ENCODE measurements at regions not wholly inside any gene's neighbourhood (a gene's known extent, or its start where the extent isn't known, plus 50 kb on each side); places are given as distances from the start of the nearest gene placed in this dataset.
"Not testable (repeated sequence)": the region's sequence is repeated elsewhere in the genome, so short reads cannot be mapped to it uniquely, and the experiment has no call there.

DNA sequence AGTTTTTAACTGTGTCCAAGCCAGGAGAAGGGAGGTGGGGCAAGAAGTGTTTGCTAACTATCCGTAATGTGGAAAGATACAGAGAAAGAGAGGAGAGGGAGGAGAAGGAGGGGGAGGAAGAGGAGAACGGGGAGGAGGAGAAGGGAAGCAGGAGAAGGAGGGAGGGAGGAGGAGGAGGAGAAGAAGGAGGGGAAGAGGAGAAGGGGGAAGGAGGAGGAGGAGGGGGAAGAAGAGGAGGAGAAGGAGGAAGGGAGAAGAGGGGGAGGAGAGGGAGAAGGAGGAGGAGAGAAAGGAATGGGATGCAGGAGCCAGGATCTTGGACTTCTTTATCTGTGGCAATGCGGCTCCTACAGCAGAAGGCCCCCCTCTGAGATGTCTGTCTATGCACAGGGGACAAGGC lies 510.3 kb upstream of the CCDC196 start:
- DNase-seq = no peak

- no peak for DNase-seq
These were observed 509.3 kb upstream of the CCDC196 start for GRCh38 chr14:65976761-65977404.

- DNase-seq = no peak
These were observed 504.9 kb upstream of the CCDC196 start for GRCh38 chr14:65981192-65981843.

GRCh38 chr14:65986041-65986440 lies 500.1 kb upstream of the CCDC196 start:
- DNase-seq = no peak

DNA sequence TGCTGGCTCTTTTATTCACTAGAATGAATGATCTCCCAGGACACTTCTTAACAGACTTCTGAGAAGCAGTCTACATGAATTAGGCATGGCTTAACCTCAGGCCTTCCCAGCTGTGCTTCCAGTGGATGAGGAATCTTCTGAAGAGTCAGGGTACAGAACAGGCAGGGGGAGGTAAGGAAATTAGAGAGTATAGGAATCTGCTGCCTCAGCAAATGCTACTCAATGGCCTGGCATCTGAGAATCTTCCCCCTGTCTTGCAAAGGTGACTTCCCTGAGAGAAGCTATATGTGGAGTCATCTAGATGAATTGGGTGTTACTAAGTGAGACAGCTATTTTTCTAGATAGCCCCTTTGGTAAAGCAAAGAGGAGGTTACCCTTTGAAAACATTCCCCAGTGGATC lies 496.2 kb upstream of the CCDC196 start:
- DNase-seq = no peak

DNA sequence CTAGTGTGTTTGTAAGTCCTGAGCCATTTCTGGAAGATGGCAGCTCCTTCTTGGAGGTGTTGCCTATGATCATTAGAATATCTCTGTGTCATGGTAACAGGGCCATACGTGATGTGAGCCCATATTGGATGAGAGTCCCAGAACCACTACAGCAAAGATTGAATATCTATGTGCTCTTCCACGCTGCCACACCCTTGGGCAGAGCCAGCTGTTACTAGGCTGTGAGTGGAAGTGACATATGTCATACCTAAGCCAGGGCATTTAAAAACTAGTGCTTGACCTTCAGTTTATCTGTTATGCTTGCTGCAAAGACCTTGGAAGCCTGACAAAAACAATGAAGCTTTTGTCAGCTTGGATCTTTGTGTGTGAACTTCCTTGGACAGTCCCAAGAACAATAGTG lies 495.1 kb upstream of the CCDC196 start:
- no peak for DNase-seq

GRCh38 chr14:65991935-65992334 lies 494.2 kb upstream of the CCDC196 start:
- not testable (repeated sequence) for DNase-seq

DNA sequence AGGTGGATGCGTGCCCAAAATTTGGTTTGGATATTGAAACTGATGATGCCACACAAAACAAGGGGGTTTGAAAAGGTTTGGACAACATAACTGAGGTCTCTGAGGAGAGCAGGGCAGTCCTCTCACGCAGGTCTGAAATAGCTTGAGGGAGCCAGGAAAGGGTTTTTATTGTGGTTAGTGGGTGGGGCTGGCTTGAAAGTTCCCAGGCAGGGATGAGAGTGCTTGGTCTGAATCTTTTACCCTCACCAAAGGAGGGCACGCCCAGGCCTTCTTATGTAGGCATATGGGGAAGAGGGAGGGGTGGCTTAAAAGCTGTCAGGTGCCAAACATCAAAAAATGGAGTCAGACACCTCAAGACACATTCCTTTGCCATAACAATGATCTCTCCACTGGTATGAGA lies 493.1 kb upstream of the CCDC196 start:
- DNase-seq = no peak

DNA sequence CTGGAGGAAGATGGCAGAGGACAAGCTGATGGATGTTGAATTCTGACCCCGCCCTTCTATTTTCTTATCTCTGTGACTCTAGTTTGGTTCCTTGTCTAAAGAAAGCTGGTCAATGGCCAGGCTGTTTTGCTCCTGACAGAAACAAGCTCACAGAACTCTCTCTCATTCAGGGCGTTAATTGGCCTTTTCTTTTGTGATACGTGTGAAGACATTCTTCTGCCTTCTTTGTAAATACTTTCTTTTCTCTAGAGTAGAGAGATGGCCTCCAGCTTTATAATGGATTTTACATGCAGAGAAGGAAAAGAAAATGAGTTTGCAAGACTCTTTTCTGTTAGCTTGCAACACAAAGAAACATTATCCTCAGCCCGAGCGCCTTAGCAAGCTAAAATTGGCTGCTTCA lies 492.2 kb upstream of the CCDC196 start:
- DNase-seq = no peak

DNA sequence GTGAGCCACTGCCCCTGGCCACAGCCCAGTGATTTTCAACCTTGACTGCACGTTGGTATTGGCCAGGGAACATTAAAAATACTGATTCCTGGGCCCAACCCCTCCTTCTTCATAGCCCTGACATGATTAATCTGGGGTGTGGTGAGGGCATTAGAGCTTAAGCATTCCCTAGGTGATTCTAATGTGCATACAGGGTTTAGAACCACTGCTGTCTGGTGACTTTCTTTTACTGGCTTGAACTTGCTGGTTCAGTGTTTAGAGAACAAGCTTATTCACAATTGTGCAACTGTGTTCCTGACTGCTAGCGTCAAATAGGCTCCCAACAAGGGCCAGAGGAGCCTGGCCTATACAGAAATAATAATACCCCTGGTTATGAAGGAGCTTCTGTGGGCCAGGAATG lies 488.8 kb upstream of the CCDC196 start:
- DNase-seq = no peak

- no peak for DNase-seq
These were observed 486.3 kb upstream of the CCDC196 start for GRCh38 chr14:65999865-66000264.

- no peak for DNase-seq
These were observed 485.4 kb upstream of the CCDC196 start for GRCh38 chr14:66000766-66001165.

GRCh38 chr14:66001356-66001755 lies 484.8 kb upstream of the CCDC196 start:
- no peak for DNase-seq

DNA sequence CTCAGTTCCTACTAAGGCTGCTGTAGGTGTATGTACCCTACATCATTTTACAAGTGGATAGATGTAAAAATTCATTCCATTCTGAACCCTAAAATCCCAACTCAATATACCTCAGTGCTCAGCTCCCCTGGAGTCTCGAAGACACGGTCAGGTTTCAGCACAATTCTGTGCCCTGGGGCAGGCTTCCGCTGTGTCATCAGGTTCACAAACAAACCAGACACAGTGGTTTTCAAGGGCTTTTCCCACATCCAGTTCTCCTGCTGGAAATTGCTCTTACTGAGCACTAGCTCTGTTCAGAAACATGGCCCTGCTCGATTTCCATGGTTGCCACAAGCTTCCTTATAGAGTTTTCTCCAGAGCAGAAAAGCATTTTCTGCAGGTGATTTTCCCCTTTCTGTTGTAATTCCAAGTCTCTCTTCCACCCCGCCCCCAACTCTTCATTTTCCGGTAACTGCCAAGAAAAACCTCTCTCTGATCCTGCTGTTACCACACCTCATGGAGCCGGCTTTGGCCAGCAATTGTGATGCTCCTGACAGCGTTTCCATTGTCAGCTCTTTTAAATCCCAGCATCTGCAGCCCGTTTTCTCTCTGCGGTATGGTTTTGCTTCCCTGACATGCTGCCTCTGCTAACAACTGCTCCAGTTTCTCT lies 483.0 kb upstream of the CCDC196 start:
- DNase-seq = no peak

DNA sequence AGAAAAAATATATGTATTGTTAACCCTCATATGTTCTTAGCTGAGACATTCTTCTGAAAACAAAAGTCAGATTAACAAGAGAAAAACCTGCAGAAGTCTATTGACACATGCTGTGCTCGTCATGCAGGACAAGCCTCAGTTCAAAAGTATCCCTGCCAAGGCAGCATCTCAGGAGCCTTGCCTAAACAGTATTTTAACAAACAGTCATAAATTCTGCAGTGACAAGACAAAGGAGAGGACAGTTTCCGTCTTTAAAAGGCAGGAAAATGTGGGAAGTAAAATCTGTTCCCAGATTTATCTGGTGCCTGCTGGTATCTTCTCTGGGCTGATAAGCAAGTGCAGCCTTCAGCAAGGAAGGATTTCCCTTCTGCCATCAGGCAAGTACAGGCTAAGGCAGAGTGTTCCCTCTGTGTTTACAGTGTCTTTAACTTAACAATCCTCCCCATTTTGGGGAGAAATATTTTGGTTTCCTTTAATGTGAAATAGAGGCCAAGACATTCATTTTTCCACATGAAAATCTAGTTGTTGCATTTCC lies 480.2 kb upstream of the CCDC196 start:
- DNase-seq = no peak

- no peak for DNase-seq
These were observed 477.5 kb upstream of the CCDC196 start for GRCh38 chr14:66008631-66009030.

GRCh38 chr14:66009089-66009488 lies 477.1 kb upstream of the CCDC196 start:
- no peak for DNase-seq

DNA sequence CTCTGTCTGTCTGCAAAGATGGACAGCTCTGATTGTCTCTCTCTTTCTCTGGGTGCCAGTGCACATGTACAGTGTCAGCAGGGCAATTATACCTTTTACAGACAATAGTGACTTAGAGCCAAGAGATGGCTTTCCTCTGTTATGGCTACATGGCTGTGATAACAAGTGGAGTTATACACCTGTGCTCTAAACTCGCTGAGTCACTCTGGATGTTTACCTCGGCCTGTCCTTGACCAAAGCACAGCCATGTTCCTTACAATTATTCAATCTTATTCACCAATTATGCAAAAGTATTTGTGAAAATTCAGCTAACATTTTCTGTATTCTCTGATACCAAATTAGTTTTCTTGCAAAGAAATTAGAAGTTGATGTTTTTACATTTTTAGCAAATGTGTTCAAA lies 475.5 kb upstream of the CCDC196 start:
- no peak for DNase-seq

DNA sequence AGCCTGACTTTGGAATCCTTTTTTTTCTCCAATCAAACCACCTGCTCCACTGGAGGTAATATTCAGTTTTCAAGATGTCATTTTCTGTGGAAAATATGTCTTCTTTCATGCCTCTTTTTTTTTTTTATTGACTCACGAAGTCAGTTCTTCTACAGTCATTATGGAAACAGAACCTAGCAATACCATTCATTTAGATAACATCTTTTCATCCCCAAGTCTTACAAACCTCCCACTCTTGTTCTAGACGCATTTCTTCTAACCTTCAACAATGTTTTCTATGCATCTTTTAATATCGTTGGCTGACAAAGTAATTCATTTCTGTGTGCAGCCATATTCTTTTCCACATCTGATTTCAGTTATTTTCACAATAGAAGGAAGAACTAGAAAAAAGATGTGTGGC lies 474.3 kb upstream of the CCDC196 start:
- no peak for DNase-seq

DNA sequence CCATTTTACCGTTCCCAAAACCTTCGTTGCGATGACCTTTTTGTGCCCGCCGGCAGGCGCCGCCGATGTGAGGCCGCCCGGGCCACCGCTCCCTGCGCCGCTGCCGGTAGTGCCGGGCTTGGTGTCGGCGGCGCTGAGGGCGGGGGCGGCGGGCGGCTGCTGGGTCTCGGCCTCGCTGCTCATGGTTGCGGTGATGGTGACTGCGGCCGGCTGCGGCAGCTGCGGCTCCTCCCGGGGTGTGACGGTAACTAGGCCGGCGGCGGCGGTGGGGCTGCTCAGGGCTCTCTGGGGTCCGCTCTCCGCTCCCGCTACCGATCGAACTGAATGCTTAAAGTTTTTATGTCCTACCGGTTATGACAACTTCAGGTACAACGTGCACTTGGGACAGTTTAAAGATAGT lies 472.6 kb upstream of the CCDC196 start:
- not testable (repeated sequence) for DNase-seq

DNA sequence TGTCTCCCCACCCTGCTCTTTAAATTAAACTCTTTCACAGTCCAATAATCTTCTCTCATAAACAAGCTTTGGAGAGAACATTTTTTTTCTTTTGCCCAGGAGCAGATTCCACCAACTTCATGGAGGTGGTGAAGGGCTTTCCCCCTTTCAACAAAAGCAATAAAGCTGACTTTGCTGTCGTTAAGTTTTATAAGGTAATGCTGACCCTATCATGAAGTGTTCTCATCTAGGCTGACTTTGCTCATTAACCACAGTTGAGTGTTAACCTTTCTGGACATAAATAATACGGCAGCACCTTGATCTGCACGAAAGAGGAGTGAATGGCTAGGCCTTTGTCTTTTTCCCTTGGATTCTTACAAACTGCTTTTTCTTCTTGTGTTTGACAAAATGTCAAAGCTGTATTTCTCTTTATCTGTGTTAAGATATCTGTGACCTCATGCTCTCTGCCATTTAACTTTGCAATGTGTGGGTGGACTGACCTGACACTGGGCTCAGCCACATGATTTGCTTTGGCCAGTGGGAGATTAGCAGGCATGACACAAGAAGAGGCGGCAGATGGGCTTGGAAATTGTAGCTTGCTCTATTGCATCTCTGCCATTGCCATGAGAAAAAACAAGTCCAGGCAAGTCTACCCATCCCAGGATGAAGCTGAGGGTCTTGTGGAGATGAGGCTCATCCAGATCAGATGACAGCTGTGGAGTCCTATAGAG lies 470.9 kb upstream of the CCDC196 start:
- DNase-seq = no peak

DNA sequence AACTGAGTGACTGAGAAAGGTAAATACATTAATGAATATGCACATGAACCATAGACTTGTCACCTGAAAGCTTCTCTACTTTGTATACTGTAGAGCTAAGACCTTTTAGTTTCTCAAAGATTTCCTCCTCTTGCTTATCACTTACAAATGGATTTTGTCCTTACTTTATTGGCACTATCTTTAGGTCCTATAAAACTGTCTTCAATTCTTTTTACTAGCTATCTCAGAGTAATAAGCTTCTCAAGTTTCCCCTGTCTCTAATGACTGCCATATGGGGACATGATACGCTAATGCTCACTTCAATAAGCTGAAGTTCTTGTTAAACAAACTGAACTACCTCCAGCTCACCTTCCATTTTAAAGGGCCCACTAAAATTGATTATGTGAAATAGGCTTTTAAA lies 468.2 kb upstream of the CCDC196 start:
- DNase-seq = no peak

DNA sequence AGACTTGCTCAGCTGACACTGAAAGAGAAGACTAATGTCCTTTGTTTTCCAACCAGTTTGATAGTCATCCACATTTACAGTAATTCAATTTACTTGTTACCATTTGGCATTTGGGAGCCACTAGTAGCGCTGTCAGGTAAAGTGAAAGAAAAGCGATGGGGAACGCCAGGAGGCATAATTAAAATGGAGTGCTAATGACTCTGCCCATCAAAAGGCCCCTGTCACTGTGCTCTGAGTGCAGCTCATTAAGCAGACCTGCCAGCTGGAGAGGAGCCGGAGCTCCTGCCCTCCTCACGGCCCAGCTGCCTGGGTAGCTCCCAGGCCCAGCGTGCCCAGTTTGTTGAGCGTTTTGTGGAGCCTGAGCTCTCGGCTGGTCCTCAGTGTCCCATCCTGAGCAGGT lies 463.6 kb upstream of the CCDC196 start:
- no peak for DNase-seq

DNA sequence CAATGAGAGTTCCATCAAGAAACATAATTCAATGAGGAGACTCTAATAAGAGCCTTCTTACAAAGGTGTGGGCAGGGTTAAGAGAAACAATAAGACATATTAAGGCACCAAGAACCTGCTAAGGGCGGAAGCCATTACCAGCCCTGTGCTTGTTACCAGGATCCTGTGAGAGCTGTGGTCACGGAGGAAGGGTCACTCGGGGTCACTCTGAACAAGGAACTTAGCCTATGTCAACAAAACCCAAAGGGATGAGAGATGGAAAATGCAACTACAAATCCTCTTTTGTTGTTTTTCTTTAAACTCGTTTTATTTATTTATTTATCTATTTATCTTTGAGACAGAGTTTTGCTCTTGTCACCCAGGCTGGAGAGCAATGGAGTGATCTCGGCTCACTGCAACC lies 460.4 kb upstream of the CCDC196 start:
- DNase-seq = no peak

Data from activated naive CD4-positive, alpha-beta T cell treated with anti-CD3 and anti-CD28 coated beads, Interleukin-2, amount 50 U/mL, for 16 hours (primary cell).